Keratinocyte (primary cell): ENCODE measurements at regions not wholly inside any gene's neighbourhood (a gene's known extent, or its start where the extent isn't known, plus 50 kb on each side); places are given as distances from the start of the nearest gene placed in this dataset.

ENCODE experiments used
- DNase-seq: peaks from one replicate; pipeline ENCODE4 v3.0.0-alpha.2; 2011; ENCODE audit warnings: low read depth, missing footprints, low spot score
- FAIRE-seq: peaks from 2 replicates; lab custom pipeline; 2011; peaks lifted over from hg19 to GRCh38; lab: Jason Lieb, UNC
- H2AFZ ChIP-seq: 2 replicates; pipeline ENCODE4 v1.6.0; 2012; ENCODE audit warnings: low read length, control low read depth, inconsistent platforms; ENCODE audit not compliant: control insufficient read depth
- H3K27ac ChIP-seq: 2 replicates; pipeline ENCODE4 v1.5.1; 2011; ENCODE audit warnings: low read length; ENCODE audit not compliant: control insufficient read depth, insufficient read depth
- H3K27me3 ChIP-seq: 3 replicates; pipeline ENCODE4 v1.6.0; 2011; ENCODE audit warnings: low read length; ENCODE audit not compliant: control insufficient read depth, insufficient read depth; ENCODE audit errors: extremely low read depth
- H3K36me3 ChIP-seq, 2 experiments: 2 replicates in 1 of 2; 3 replicates in 1 of 2; pipeline ENCODE4 v1.5.1; 2011; ENCODE audit warnings: low read length in 2 of 2, mild to moderate bottlenecking in 1 of 2; ENCODE audit not compliant: control insufficient read depth in 2 of 2, insufficient read depth in 2 of 2; ENCODE audit errors: extremely low read depth in 1 of 2
- H3K4me1 ChIP-seq: 3 replicates; pipeline ENCODE4 v1.5.1; 2011; ENCODE audit warnings: low read length; ENCODE audit not compliant: control insufficient read depth, insufficient read depth; ENCODE audit errors: extremely low read depth
- H3K4me2 ChIP-seq: 3 replicates; pipeline ENCODE4 v1.6.0; 2011; ENCODE audit warnings: low read depth, low read length; ENCODE audit not compliant: control insufficient read depth, insufficient read depth; ENCODE audit errors: extremely low read depth
- H3K4me3 ChIP-seq, 3 experiments: fragments of 200-600 bp in 1 of 3; sonication (generic) in 1 of 3; 2 replicates in 2 of 3; 3 replicates in 1 of 3; pipeline ENCODE4 v1.5.1; 2011 to 2016; ENCODE audit warnings: low read length in 3 of 3, mild to moderate bottlenecking in 3 of 3, control low read depth in 2 of 3, inconsistent platforms in 1 of 3, low read depth in 1 of 3, mixed read lengths in 1 of 3, mixed run types in 1 of 3, moderate library complexity in 1 of 3; ENCODE audit not compliant: control insufficient read depth in 2 of 3, insufficient read depth in 2 of 3; ENCODE audit errors: extremely low read depth in 1 of 3
- H3K79me2 ChIP-seq: 2 replicates; pipeline ENCODE4 v1.6.0; 2012; ENCODE audit warnings: low read length; ENCODE audit not compliant: control insufficient read depth, insufficient read depth
- H3K9ac ChIP-seq: 3 replicates; pipeline ENCODE4 v1.6.0; 2011; ENCODE audit warnings: low read length; ENCODE audit not compliant: control insufficient read depth, insufficient read depth; ENCODE audit errors: extremely low read depth
- H3K9me1 ChIP-seq: 3 replicates; pipeline ENCODE4 v1.6.0; 2011; ENCODE audit warnings: low read length; ENCODE audit not compliant: control insufficient read depth, insufficient read depth; ENCODE audit errors: extremely low read depth
- H3K9me3 ChIP-seq: 2 replicates; pipeline ENCODE4 v1.5.1; 2012; ENCODE audit warnings: low read depth, low read length; ENCODE audit not compliant: control insufficient read depth
- H4K20me1 ChIP-seq: 3 replicates; pipeline ENCODE4 v1.6.0; 2011; ENCODE audit warnings: low read length; ENCODE audit not compliant: control insufficient read depth, insufficient read depth; ENCODE audit errors: extremely low read depth
- EZH2 ChIP-seq: IDR thresholded peaks from one replicate; pipeline ENCODE4 v1.6.1; 2012; ENCODE audit warnings: inconsistent platforms, mild to moderate bottlenecking, low read length, moderate library complexity
- dilution Hi-C: fragments of 300-500 bp; cut with MboI; formaldehyde crosslinking; loops from one replicate; pipeline ENCODE4 v1.7.0; 2020; ENCODE audit warnings: low sequenced_read_pairs; ENCODE audit not compliant: extremely low pct_ligation_motif_present
- TF ChIP-seq, protein P1 (sequence below), 3 experiments: IDR thresholded peaks in 1 of 3; conservative IDR thresholded peaks in 1 of 3; optimal IDR thresholded peaks in 1 of 3; 2 replicates in 2 of 3; 3 replicates in 1 of 3; pipeline versions ENCODE3 to v1.5.1; 2011; ENCODE audit warnings: low read length in 3 of 3, mild to moderate bottlenecking in 3 of 3, moderate library complexity in 2 of 3, control low read depth in 1 of 3, inconsistent platforms in 1 of 3; ENCODE audit not compliant: insufficient read depth in 2 of 3; ENCODE audit errors: extremely low read depth in 1 of 3

GRCh38 chr1:5464366-5464765 lies 527.9 kb downstream of the NPHP4 start:
- H4K20me1 ChIP-seq = no peaks in the 10 kb centered on the region
- no peak for FAIRE-seq
- no peak overlapping the region for H3K4me3 ChIP-seq
- H3K4me2 ChIP-seq = no peak overlapping the region
- no peaks in the 10 kb centered on the region for H3K4me1 ChIP-seq
- H3K79me2 ChIP-seq = no peaks in the 10 kb centered on the region
- dilution Hi-C loops = no loop called here
- no peak overlapping the region for H2AFZ ChIP-seq
- H3K36me3 ChIP-seq = no peaks in the 10 kb centered on the region
- H3K9ac ChIP-seq = no peak overlapping the region
- DNase-seq = no peak
- H3K9me1 ChIP-seq = no peaks in the 10 kb centered on the region
- H3K9me3 ChIP-seq = no peaks in the 10 kb centered on the region
- H3K27me3 ChIP-seq = no peaks in the 10 kb centered on the region
- H3K27ac ChIP-seq = no peak overlapping the region
- no peak for TF ChIP-seq EZH2
- TF ChIP-seq, protein P1, sequence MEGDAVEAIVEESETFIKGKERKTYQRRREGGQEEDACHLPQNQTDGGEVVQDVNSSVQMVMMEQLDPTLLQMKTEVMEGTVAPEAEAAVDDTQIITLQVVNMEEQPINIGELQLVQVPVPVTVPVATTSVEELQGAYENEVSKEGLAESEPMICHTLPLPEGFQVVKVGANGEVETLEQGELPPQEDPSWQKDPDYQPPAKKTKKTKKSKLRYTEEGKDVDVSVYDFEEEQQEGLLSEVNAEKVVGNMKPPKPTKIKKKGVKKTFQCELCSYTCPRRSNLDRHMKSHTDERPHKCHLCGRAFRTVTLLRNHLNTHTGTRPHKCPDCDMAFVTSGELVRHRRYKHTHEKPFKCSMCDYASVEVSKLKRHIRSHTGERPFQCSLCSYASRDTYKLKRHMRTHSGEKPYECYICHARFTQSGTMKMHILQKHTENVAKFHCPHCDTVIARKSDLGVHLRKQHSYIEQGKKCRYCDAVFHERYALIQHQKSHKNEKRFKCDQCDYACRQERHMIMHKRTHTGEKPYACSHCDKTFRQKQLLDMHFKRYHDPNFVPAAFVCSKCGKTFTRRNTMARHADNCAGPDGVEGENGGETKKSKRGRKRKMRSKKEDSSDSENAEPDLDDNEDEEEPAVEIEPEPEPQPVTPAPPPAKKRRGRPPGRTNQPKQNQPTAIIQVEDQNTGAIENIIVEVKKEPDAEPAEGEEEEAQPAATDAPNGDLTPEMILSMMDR (optimal IDR thresholded peaks at IDR 0.05 in 1 of 3, IDR thresholded peaks at IDR 0.05 in 1 of 3, conservative IDR thresholded peaks at IDR 0.05 in 1 of 3; ENCODE audit: extremely low read depth in 1 of 3, insufficient read depth in 2 of 3, low read length in 3 of 3) = no peak

GRCh38 chr1:5460974-5461373 lies 531.3 kb downstream of the NPHP4 start:
- DNase-seq (no peak), FAIRE-seq (no peak)
- Histone ChIP-seq H3K9me3 (no peaks in the 10 kb centered on the region), H3K4me2 (no peak overlapping the region), H3K4me3 (no peak overlapping the region), H2AFZ (no peak overlapping the region), H3K79me2 (no peaks in the 10 kb centered on the region), H4K20me1 (no peaks in the 10 kb centered on the region), H3K9ac (no peak overlapping the region), H3K36me3 (no peaks in the 10 kb centered on the region), H3K4me1 (no peaks in the 10 kb centered on the region), H3K27me3 (no peaks in the 10 kb centered on the region), H3K9me1 (no peaks in the 10 kb centered on the region), H3K27ac (no peak overlapping the region)
- dilution Hi-C loops = no loop called here
- TF ChIP-seq, protein P1 (optimal IDR thresholded peaks at IDR 0.05 in 1 of 3, IDR thresholded peaks at IDR 0.05 in 1 of 3, conservative IDR thresholded peaks at IDR 0.05 in 1 of 3; ENCODE audit: extremely low read depth in 1 of 3, insufficient read depth in 2 of 3, low read length in 3 of 3) = no peak
- TF ChIP-seq EZH2 = no peak
